Spleen (tissue), 7 donors: ENCODE measurements at regions not wholly inside any gene's neighbourhood (a gene's known extent, or its start where the extent isn't known, plus 50 kb on each side); places are given as distances from the start of the nearest gene placed in this dataset.

Experiments
- CTCF ChIP-seq, 11 experiments: fragments of 200-600 bp in 7 of 11; fragments of 450-650 bp in 4 of 11; sonication (generic) in 4 of 11; IDR thresholded peaks in 8 of 11; conservative IDR thresholded peaks in 3 of 11; 1 replicate in 7 of 11; 2 replicates in 4 of 11; pipeline versions ENCODE4 v1.4.0 to v1.8.0; 2016 to 2021; ENCODE audit warnings: antibody characterized with exemption in 11 of 11, inconsistent platforms in 4 of 11, mild to moderate bottlenecking in 1 of 11
- POLR2A ChIP-seq, 3 donors: fragments of 450-650 bp; IDR thresholded peaks; one replicate each; pipeline ENCODE4 v1.5.1; 2017; ENCODE audit warnings: antibody characterized with exemption in 3 of 3, mild to moderate bottlenecking in 1 of 3
- POLR2AphosphoS5 ChIP-seq, 3 donors: sonication (generic); formaldehyde crosslinking; IDR thresholded peaks; one replicate each; pipeline ENCODE4 v1.5.1; 2017; ENCODE audit warnings: antibody characterized with exemption in 3 of 3
- donor health status: DM: no; HTN: no; CAD: no; lungs with moderate emphysema.
- donor health status: DM: no; HTN: no; CAD: no.
- donor health status: DM: no; HTN: no; CAD: no.

- no peak for TF ChIP-seq CTCF (IDR thresholded peaks at IDR 0.05 in 8 of 11, conservative IDR thresholded peaks at IDR 0.05 in 3 of 11)
- TF ChIP-seq POLR2A (IDR thresholded peaks at IDR 0.05): no peak
- no peak for TF ChIP-seq POLR2AphosphoS5 (IDR thresholded peaks at IDR 0.05)
Observed at GRCh38 chr6:68024570-68025269, 610.4 kb upstream of the ADGRB3 start.
